Type B pancreatic cell (in vitro differentiated cells): ENCODE measurements at regions not wholly inside any gene's neighbourhood (a gene's known extent, or its start where the extent isn't known, plus 50 kb on each side); places are given as distances from the start of the nearest gene placed in this dataset.

ENCODE experiments used
- DNase-seq: peaks from one replicate; pipeline ENCODE4 v3.0.0; 2021; ENCODE audit warnings: mixed read lengths; ENCODE audit not compliant: unreplicated experiment; ENCODE audit errors: extremely low spot score
- H3K27ac Mint-ChIP-seq: 2 replicates; pipeline ENCODE4 v1.8.0; 2021; ENCODE audit warnings: mild to moderate bottlenecking, mixed read lengths
- H3K27me3 Mint-ChIP-seq: 2 replicates; pipeline ENCODE4 v1.8.0; 2021; ENCODE audit warnings: mixed read lengths
- H3K36me3 Mint-ChIP-seq: 2 replicates; pipeline ENCODE4 v1.8.0; 2021; ENCODE audit warnings: mixed read lengths
- H3K4me1 Mint-ChIP-seq: one replicate; pipeline ENCODE4 v1.8.0; 2021; ENCODE audit warnings: mixed read lengths; ENCODE audit not compliant: unreplicated experiment
- H3K4me3 Mint-ChIP-seq: 2 replicates; pipeline ENCODE4 v1.8.0; 2021; ENCODE audit warnings: mild to moderate bottlenecking, mixed read lengths
- H3K9me3 Mint-ChIP-seq: 2 replicates; pipeline ENCODE4 v1.8.0; 2021; ENCODE audit warnings: mixed read lengths
- TF ChIP-seq, protein P1 (sequence below): fragments of 200-600 bp; sonication (generic); conservative IDR thresholded peaks from 2 replicates; pipeline ENCODE4 v1.5.0; 2021; ENCODE audit warnings: antibody characterized with exemption, mild to moderate bottlenecking

DNA sequence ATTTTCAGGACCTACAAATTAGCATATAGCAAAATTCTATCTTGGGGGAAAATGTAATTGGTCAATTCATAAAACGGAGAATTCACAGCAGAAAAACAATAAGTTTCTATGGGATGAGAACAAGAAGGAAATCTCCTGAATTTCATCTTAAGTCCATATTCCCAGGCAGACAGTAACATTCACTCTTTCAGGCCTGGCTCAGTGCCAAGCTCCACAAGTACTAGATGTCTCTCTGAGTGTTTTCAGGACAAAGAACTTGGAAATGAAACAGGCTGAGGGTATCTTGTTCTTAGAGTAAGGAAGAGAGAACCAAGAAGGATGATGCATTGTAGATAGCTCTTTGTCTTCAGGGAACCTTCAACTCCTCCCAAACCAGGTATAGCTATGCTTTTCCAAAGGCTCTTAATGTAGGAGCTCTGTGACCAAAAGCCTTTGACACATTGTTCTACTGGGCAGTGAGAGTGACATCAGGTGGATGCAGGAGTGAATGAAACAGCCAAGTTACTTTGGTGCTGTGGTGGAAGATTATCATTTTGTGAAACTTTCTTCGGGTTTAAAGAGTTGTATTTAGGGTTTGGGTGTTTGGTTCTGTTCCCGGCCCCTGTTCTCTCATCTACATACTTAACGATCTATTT, 298.3 kb downstream of the GPATCH2 start:
- no peak overlapping the region for H3K4me3 Mint-ChIP-seq
- no peak for DNase-seq
- peaks cover 6% of the 10 kb centered on the region for H3K9me3 Mint-ChIP-seq
- TF ChIP-seq, protein P1, sequence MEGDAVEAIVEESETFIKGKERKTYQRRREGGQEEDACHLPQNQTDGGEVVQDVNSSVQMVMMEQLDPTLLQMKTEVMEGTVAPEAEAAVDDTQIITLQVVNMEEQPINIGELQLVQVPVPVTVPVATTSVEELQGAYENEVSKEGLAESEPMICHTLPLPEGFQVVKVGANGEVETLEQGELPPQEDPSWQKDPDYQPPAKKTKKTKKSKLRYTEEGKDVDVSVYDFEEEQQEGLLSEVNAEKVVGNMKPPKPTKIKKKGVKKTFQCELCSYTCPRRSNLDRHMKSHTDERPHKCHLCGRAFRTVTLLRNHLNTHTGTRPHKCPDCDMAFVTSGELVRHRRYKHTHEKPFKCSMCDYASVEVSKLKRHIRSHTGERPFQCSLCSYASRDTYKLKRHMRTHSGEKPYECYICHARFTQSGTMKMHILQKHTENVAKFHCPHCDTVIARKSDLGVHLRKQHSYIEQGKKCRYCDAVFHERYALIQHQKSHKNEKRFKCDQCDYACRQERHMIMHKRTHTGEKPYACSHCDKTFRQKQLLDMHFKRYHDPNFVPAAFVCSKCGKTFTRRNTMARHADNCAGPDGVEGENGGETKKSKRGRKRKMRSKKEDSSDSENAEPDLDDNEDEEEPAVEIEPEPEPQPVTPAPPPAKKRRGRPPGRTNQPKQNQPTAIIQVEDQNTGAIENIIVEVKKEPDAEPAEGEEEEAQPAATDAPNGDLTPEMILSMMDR: no peak
- H3K4me1 Mint-ChIP-seq: peaks cover 3% of the 10 kb centered on the region
- no peak overlapping the region for H3K27ac Mint-ChIP-seq
- H3K36me3 Mint-ChIP-seq: no peaks in the 10 kb centered on the region
- H3K27me3 Mint-ChIP-seq: peaks cover 24% of the 10 kb centered on the region

DNA sequence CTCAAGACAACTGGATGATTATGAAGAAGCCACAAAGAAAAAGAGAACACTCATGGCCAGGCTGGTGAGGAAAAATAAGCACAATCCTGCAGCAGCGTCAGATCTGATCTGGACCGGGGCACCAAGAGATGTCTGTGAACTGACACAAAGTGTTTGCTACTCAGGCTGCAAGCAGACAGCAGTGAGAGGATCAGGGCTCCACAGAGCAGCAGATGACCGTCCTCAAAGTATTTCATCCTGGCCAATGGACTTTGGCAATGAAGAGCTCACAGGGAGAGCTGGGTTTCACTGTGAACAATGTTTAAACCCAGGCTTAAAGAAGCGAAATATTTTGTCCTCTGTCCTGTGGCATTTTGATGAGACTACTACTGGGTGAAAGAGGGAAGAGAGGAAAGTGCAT, 299.2 kb downstream of the GPATCH2 start:
- peaks cover 20% of the 10 kb centered on the region for H3K27me3 Mint-ChIP-seq
- TF ChIP-seq, protein P1: no peak
- no peak overlapping the region for H3K4me3 Mint-ChIP-seq
- peaks cover 3% of the 10 kb centered on the region for H3K4me1 Mint-ChIP-seq
- no peak overlapping the region for H3K27ac Mint-ChIP-seq
- DNase-seq: no peak
- no peaks in the 10 kb centered on the region for H3K36me3 Mint-ChIP-seq
- peaks cover 6% of the 10 kb centered on the region for H3K9me3 Mint-ChIP-seq

DNA sequence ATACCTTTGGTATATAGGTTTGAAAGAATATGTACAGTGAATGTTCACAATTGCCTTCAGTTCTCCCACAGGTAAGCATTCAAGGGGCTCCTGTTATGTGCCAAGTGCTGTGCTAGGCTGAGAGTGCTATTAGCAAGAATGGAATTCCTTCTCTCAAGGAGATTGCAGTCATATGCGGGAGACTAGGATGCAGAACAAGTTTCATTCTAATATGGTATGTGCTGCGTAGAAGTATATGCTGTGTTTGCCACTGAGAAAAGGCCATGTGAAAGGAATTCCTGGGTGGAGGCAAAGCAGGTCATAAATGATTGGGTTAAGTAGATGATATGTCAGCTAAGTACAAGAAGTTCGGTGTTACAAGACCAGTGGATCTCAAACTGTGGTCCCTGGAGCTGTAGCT, 303.0 kb downstream of the GPATCH2 start:
- H3K9me3 Mint-ChIP-seq: peaks cover 6% of the 10 kb centered on the region

DNA sequence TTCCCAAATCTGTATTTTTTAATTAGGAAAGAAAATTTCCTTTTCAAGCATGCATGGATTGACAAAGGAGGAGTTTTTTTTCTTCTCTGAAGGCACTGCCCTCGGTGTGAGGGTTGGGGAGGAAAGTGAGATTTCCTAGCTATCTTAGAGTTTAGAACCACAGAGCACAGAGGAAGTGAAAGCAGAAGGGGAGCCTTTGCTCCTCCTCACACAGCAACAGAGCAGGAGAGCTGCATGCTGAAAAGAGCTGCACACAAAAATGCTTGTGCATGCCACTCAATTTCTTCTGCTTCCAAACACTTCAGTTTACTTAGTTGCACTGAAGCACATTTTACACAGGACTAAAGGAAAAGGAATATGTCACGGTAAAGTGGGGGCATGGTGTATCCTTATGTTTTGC, 308.1 kb downstream of the GPATCH2 start:
- Mint-ChIP-seq H3K4me3 (no peak overlapping the region), H3K4me1 (no peaks in the 10 kb centered on the region), H3K9me3 (no peaks in the 10 kb centered on the region), H3K27me3 (peaks cover 5% of the 10 kb centered on the region), H3K36me3 (no peaks in the 10 kb centered on the region), H3K27ac (no peak overlapping the region)
- TF ChIP-seq, protein P1: no peak
- DNase-seq: no peak

More for the DNA sequence above, 303.0 kb downstream of the GPATCH2 start:
- Mint-ChIP-seq H3K27me3 (peaks cover 13% of the 10 kb centered on the region), H3K27ac (no peak overlapping the region), H3K4me3 (no peak overlapping the region), H3K4me1 (peaks cover 3% of the 10 kb centered on the region), H3K36me3 (no peaks in the 10 kb centered on the region)
- DNase-seq: no peak
- TF ChIP-seq, protein P1: no peak

DNA sequence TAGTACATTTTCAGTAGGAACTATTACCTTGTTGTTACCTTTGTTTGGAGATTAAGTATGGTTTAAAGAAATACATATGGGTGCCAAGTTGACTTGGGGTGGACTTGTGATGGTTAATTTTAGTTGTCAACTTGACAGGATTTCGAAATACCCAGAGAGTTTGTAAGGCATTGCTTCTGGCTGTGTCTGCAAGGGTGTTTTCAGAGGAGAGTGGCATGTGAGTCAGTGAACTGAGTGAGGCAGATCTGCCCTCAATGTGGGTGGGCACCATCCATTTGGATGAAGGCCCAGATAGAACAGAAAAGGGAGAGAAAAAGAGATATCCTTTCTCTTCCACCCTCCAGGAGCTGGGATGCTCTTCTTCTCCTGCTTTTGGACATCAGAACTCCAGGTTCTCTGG, 315.5 kb downstream of the GPATCH2 start:
- TF ChIP-seq, protein P1: no peak
- Mint-ChIP-seq H3K4me1 (no peaks in the 10 kb centered on the region), H3K27me3 (peaks cover 5% of the 10 kb centered on the region), H3K36me3 (no peaks in the 10 kb centered on the region), H3K4me3 (no peak overlapping the region), H3K9me3 (no peaks in the 10 kb centered on the region), H3K27ac (no peak overlapping the region)
- no peak for DNase-seq

DNA sequence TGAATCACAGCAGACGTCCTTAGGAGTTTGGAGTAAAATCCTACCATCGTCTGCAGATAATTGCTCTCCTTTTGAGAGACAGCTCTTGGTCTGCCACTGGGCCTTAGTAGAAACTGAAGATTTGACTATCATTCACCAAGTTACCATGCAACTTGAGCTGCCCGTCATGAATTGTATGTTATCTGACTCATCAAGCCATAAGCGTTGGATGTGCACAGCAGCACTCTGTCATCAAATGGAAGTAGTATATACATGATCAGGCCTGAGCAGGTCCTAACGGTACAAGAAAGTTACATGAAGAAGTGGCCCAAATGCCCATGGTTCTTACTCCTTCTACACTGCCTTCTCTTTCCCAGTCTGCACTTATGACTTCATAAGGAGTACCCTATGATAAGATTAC, 317.8 kb downstream of the GPATCH2 start:
- H3K27me3 Mint-ChIP-seq: no peaks in the 10 kb centered on the region

More for the DNA sequence above, 317.8 kb downstream of the GPATCH2 start:
- Mint-ChIP-seq H3K4me3 (no peak overlapping the region), H3K9me3 (no peaks in the 10 kb centered on the region), H3K36me3 (no peaks in the 10 kb centered on the region), H3K4me1 (no peaks in the 10 kb centered on the region), H3K27ac (no peak overlapping the region)
- TF ChIP-seq, protein P1: no peak
- DNase-seq: no peak
